IPS-18c (cell line): ENCODE measurements at regions not wholly inside any gene's neighbourhood (a gene's known extent, or its start where the extent isn't known, plus 50 kb on each side); places are given as distances from the start of the nearest gene placed in this dataset.

Experiments used
- H3K4me3 ChIP-seq: 2 replicates; pipeline ENCODE4 v1.7.0; 2013; ENCODE audit warnings: low read depth, mild to moderate bottlenecking, low read length, moderate library complexity; ENCODE audit not compliant: insufficient read depth
- H3K9me3 ChIP-seq: one replicate; pipeline ENCODE4 v1.6.1; 2013; ENCODE audit warnings: mild to moderate bottlenecking, low read length, moderate library complexity; ENCODE audit not compliant: control insufficient read depth, insufficient read depth

- no peaks in the 10 kb centered on the region for H3K9me3 ChIP-seq
- H3K4me3 ChIP-seq: no peak overlapping the region
Observed at GRCh38 chr13:79799059-79799867, 318.3 kb downstream of the NDFIP2 start.

GRCh38 chr13:79796136-79796535 lies 315.2 kb downstream of the NDFIP2 start:
- Histone ChIP-seq H3K4me3 (no peak overlapping the region), H3K9me3 (no peaks in the 10 kb centered on the region)

- Histone ChIP-seq H3K9me3 (no peaks in the 10 kb centered on the region), H3K4me3 (no peak overlapping the region)
Observed at GRCh38 chr13:79794931-79795330, 314.0 kb downstream of the NDFIP2 start.

GRCh38 chr13:79792716-79793115 lies 311.8 kb downstream of the NDFIP2 start:
- Histone ChIP-seq H3K4me3 (no peak overlapping the region), H3K9me3 (no peaks in the 10 kb centered on the region)

GRCh38 chr13:79791471-79792042 lies 310.6 kb downstream of the NDFIP2 start:
- H3K9me3 ChIP-seq: no peaks in the 10 kb centered on the region

GRCh38 chr13:79786176-79786575 lies 305.2 kb downstream of the NDFIP2 start:
- no peaks in the 10 kb centered on the region for H3K9me3 ChIP-seq
- H3K4me3 ChIP-seq: no peak overlapping the region

More at GRCh38 chr13:79791471-79792042, 310.6 kb downstream of the NDFIP2 start:
- no peak overlapping the region for H3K4me3 ChIP-seq

- Histone ChIP-seq H3K9me3 (no peaks in the 10 kb centered on the region), H3K4me3 (peak overlapping the region; percentile 15; the same call in 1 of the 2 replicates)
Observed at GRCh38 chr13:79782541-79783205, 301.7 kb downstream of the NDFIP2 start.

- Histone ChIP-seq H3K9me3 (no peaks in the 10 kb centered on the region), H3K4me3 (peak overlapping the region; percentile 15; the same call in 1 of the 2 replicates)
Observed at GRCh38 chr13:79781829-79782540, 301.0 kb downstream of the NDFIP2 start.

- Histone ChIP-seq H3K9me3 (no peaks in the 10 kb centered on the region), H3K4me3 (no peak overlapping the region)
Observed at GRCh38 chr13:79780240-79780639, 299.3 kb downstream of the NDFIP2 start.

GRCh38 chr13:79779761-79780160 lies 298.8 kb downstream of the NDFIP2 start:
- Histone ChIP-seq H3K9me3 (no peaks in the 10 kb centered on the region), H3K4me3 (no peak overlapping the region)

GRCh38 chr13:79778741-79779460 lies 297.9 kb downstream of the NDFIP2 start:
- no peak overlapping the region for H3K4me3 ChIP-seq
- H3K9me3 ChIP-seq: no peaks in the 10 kb centered on the region

GRCh38 chr13:79777504-79777903 lies 296.5 kb downstream of the NDFIP2 start:
- no peaks in the 10 kb centered on the region for H3K9me3 ChIP-seq
- no peak overlapping the region for H3K4me3 ChIP-seq

GRCh38 chr13:79776531-79777295 lies 295.8 kb downstream of the NDFIP2 start:
- Histone ChIP-seq H3K9me3 (no peaks in the 10 kb centered on the region), H3K4me3 (no peak overlapping the region)

GRCh38 chr13:79775830-79776229 lies 294.9 kb downstream of the NDFIP2 start:
- Histone ChIP-seq H3K4me3 (no peak overlapping the region), H3K9me3 (no peaks in the 10 kb centered on the region)

- no peaks in the 10 kb centered on the region for H3K9me3 ChIP-seq
- no peak overlapping the region for H3K4me3 ChIP-seq
Observed at GRCh38 chr13:79772811-79773210, 291.9 kb downstream of the NDFIP2 start.

- Histone ChIP-seq H3K4me3 (no peak overlapping the region), H3K9me3 (no peaks in the 10 kb centered on the region)
Observed at GRCh38 chr13:79771493-79771892, 290.5 kb downstream of the NDFIP2 start.
